ENCODE measurements at regions not wholly inside any gene's neighbourhood (a gene's known extent, or its start where the extent isn't known, plus 50 kb on each side); places are given as distances from the start of the nearest gene placed in this dataset.
"Not testable (repeated sequence)": the region's sequence is repeated elsewhere in the genome, so short reads cannot be mapped to it uniquely, and the experiment has no call there.

DNA sequence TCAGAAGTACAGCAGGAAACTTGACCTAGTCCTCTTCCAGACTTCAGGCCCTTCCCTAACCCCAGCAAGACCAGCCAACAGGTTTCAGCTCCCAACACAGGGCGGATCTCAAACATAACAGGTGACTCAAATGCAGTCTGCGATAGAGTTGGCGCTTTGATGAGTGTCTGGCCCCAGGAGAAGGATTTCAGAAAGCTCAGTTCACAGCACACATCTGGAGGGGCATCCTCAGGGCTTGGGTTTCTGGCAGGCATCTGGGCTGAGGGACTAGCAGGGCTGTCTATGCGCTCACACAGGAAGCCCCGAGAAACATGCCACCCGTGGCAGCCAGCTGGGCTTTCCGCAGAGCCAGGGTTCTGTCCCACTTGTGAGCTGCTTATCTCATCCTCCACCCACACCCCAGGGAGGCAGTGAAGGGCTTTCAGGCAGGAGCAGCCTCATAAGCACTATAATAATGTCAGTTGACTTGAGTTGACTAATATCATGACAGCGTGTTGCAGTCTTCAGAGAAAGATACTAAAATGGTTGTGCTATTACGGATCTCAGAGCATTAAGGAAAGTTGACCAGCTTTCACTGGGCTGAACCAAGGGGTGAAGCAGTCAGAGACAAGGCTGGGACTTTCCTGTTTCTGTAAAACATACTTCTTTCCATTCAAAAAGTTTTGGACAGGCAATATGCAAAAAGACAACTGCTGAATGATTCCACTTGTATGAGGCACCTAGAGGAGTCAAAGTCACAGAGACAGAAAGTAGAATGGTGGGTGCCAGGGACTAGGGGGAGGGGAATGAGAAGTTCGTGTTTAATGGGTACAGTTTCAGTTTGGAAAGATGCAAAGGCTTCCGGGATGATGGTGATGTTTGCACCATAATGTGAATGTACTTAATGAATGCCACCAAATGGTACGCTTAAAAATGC lies 233.0 kb upstream of the IRF2BP2 start:
- peak; percentile 15 for DNase-seq (ENCODE audit: low read depth)

DNA sequence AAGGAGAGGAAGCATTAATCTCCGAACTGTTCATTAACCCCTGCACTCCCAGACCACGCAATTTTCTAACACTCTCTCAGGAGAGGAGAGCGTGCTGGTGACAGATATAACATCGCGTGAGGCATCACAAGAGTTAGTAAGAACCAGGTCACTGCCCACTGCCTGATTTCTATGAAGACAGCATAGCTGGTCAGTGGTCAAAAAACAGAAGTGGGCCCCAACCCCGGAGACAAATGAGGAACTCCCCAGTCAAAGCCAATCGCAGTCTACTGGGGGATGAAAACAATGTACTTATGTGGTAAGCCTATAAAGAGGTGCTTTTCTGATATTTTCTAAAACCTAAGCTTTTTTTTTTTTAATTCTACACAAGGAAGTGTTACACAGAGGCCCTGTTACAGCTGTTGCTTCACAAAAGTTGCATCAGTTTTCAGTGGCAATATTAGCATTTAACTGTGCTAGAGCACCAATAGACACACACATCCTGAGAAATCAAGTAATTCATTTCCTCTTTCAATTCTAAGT lies 231.8 kb upstream of the IRF2BP2 start:
- no peak for DNase-seq (ENCODE audit: low read depth)

DNA sequence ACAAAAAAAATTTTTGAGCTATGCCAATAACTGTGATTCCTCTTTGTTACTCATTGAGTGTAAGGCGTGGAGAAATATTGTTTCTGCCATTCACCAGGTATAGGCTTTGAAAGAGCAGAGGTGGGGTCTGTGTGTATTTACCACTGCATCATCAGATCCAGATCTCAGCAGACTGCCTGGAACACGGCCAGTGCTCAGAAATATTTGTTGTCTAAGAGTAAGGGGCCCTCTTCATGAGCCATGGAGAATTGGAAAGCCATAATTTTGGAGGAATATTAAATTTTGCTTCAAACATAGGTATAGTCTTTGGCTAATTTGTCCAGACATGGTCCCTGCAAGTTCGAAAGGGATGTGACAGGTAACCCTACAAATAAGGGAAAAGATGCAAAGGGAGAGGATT lies 231.3 kb upstream of the IRF2BP2 start:
- DNase-seq (ENCODE audit: low read depth), result no peak

DNA sequence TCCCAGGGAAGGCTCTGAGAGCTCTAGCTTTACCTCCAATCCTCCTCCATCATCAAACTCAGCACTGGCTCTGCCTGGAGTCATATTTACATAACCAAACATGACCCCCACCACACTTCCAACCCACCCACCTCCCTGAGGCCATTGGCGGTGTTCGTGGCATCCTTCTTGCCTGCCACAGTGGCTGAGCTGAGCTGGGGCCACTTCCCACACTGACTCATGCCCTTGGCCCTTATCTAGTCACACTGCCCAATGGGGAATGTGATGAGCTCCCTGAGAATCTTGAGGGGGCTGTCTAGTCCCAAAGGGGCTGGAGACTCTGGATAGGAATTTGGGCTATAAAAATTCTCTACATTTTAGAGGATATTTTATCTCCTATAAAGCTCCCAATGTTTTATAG lies 230.9 kb upstream of the IRF2BP2 start:
- DNase-seq (ENCODE audit: low read depth), result no peak

DNA sequence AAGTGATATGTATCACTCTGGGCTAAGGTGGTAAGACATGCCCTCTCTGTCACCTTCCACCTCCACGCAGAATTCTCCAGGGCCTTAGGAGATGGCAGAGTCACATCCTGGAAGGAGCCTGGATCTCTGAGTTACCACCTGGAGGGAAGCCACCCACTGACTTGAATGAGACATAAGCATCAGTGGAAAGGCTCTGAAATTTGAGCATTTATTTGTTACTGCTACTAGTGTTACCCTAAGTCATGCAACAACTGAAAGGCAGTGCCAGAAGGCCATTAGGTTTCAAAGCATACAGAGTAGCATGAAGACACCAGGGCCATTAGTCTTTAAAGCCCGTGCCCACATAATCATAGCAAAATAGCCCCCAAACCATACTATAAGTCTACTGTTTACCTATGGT lies 230.3 kb upstream of the IRF2BP2 start:
- DNase-seq (ENCODE audit: low read depth), result no peak

DNA sequence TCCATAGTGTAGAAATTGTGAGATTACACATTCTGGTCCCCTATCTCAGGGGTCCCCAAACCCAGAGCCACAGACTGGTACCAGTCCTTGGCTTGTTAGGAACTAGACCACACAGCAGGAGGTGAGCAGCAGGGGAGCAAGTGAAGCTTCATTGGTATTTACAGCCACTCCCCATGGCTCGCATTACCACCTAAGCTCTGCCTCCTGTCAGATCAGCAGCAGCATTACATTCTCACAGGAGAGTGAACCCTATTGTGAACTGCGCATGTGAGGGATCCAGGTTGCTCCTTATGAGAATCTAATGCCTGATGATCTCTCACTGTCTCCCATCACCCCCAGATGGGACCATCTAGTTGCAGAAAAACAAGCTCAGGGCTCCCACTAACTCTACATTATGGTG lies 229.7 kb upstream of the IRF2BP2 start:
- no peak for DNase-seq (ENCODE audit: low read depth)

DNA sequence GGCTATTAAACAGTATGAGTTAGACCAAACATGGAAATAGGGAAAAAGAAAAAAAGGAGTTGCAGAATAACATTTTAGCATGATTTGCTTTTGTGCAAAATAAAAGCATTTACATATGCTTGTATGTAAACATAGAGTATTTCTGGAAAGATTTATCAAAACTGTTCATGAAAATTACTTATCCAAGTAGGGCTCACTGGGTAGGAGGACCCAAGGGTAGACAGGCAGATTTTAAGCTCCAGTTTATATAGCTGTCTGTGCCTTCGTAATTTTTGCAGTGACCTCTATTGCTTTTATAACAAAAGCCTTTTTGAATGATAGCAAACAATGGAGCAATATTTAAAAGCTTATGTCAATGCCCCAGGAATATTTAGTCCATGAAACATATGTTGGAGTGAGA lies 228.8 kb upstream of the IRF2BP2 start:
- no peak for DNase-seq (ENCODE audit: low read depth)

DNA sequence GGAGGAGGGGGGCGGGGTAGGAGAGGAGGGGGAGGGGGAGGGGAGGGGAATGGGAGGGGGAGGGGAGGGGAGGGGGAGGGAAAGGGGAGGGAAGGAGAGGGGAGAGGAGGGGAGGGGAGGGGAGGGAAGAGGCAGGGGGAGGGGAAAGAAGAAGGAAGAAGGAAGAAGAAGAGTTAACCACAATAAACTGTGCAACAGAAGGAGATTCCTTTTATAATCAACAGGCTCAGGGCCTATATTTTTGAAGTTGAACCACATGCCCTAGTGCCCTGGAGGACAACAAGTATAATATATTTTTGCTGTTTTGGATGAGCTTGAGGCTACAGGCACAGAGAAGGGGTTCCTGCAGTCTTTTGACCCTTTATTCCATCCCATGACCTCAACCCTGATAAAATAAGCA lies 228.2 kb upstream of the IRF2BP2 start:
- no peak for DNase-seq (ENCODE audit: low read depth)

DNA sequence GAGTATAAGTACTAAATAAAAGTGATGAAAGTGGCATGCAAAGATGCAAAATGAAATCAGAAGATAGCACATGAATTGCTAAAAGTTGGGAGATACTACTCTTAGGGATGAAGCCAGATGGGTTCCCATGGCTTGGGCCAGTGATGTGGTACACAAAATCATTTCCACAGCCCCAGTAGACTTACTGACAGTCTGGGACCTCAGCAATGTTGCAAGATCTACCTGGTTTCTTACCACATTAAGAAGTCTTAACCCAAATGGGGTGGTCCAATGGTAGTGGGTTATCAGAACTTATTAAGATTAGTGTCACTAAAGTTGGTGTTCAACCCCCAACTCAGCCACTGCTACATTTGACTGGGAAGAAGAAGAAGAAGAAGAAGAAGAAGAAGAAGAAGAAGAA lies 227.7 kb upstream of the IRF2BP2 start:
- DNase-seq (ENCODE audit: low read depth), result no peak

DNA sequence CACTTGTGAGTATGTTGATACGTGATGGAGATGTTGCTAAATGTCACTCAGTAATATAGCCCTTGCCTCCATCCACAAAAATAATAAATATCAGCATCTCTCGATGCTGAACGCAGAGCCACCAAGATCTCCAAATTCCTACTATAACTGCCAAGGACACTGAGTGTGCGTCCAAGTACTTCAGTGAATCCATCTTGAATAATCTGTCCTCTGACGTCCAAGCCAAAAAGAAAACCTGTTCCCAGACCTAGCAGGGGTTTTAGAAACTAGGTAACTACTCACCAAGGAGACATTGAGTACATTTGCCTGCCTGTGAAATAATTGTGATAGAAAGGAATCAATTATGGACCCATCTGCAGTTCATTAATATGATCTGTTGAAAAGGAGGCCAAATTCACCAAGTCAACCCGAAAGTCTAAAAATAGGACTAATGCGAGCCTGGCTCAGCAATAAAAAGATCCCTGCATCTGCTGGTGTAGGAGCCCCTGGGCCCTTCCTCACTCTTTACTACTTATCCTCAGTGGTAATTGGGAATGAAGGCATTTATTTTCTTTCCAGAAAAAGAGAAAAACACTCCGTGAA lies 226.9 kb upstream of the IRF2BP2 start:
- no peak for DNase-seq (ENCODE audit: low read depth)

DNA sequence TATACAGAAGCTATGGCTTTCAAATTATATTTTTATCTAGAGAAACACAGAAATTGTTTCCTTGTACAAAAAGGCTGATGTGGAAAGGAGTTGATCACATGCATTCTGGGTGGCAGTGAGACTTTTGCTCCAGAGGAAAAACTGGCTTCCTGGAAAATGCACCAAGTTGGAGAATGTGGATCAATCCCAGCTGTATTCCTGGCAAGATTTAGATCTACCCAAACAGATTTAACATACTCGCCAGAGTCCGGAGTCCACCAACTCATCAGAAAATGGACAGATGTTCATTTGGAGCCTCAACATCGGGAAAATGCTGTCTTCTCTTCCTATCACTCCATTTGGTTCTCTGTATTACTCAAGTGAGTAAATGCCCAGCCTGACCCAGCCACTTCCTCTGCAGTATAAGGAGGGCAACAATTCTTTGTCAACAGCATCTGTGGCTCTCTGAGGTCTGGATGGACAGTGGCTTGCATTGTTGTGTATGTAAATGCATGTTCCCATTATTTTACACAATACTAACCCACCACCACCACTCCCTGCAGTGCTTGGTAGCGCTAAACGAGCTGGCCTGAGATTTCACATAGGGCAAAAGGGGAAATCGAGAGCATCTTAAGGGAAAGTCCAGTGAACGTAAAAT lies 226.2 kb upstream of the IRF2BP2 start:
- no peak for DNase-seq (ENCODE audit: low read depth)

DNA sequence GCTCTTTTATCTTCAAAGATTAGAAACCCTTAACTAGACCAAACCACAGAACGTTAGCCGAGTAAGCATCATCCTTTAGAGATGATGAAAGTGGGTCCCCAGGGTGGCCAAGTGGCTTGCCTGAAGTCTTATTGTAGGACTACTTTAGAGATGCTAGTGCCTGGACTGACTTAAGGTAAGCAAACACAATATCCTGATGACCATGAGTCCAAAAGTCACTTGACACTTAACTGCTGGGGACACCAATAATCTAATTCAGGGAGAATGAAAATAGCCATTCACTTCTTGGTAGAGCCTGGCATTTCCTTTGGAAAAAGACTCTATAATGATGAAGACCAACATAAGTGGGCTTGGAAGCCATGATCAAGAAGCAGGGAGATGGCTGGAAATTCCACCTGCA lies 225.3 kb upstream of the IRF2BP2 start:
- DNase-seq (ENCODE audit: low read depth), result no peak

DNA sequence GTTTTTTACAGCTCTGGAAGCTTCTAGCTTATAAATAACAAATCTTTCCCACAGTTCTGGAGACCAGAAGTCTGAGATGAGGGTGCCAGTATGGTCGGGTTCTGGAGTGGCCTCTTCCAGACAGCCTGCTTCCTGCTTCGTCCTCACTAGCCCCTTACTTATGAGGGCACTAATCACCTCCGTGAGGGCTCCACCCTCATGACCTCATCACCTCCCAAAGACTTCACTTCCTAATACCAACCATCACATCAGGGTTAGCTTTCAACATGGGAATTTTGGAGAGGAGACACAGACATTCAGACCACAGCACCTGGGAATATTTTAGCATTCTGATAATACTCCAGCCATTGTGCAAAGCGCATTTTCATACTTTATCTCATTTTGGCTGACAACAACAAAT lies 223.7 kb upstream of the IRF2BP2 start:
- no peak for DNase-seq (ENCODE audit: low read depth)

DNA sequence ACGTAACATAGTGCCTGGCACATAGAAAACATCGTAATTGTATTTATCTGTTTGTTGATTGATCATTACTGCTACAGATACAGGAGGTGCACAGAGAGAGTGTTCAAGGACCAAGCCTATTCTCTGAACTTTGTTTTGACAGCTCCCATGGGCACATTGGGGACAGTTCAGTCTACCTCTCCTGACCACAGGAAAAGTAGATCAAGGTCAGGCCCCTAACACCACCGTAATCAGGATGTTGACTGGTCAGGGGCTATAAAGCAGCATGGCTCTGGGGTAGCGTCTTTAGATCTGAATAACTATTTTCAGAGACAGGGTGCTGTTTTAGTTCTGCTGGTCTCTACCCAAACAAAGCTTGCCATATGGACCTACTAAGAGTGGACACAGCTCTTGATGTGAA lies 223.1 kb upstream of the IRF2BP2 start:
- no peak for DNase-seq (ENCODE audit: low read depth)

DNA sequence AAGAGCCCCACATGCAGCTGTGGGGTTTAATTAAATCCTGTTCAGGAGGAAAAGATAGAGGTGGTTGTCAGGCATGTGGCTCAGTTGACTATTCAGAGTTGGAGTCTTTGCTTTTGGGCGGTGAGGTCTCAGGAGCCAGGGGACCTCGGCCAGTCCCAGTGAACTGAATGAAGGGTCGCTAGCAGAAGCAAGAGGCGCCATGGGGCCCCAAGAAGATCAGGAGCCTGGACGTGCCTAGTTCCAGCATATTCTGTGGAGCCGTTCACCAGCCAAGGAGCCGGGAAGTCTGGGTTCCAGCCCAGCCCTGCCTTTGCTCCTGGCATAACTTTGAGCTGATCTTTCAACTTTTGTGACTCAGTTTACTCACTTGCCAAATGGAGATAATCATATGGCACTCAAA lies 217.7 kb upstream of the IRF2BP2 start:
- DNase-seq (ENCODE audit: low read depth), result no peak

DNA sequence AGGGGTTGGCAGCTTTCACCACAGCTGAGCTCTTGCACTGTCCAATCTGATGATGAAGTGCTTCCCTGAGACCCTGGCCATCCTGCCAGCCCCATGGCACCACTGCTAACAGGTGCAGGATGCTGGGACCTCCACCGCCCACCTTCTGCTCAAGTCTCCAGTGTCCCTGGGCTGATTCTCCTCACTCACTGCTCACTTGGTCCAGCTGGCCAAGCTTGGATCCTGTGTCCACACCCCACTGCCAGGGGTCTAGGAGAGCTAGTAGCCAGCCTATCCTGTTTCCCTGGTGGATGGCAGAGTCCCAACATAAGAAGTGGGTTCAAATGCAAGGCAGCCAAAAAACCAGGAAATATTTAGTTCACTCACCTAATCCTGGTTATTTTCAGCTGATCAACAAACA lies 217.2 kb upstream of the IRF2BP2 start:
- DNase-seq (ENCODE audit: low read depth), result no peak

DNA sequence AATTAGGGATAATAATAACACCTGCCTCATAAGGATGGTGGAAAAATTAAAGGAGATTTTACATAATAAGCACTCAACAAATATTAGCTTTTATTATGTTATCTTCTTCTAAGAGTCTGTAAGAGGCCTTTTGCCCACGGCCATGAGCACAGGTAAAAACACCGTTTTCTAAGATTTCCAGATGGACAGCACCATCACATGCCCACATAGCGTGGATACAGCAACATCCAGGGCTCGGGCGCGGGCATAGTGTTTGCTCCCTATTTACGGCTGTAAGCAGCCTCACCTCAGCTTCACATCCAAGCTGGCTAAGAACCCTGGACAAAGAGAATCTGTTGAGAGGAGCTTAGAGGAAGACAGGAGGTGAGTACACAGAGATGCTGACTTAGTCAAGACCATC lies 216.4 kb upstream of the IRF2BP2 start:
- no peak for DNase-seq (ENCODE audit: low read depth)

DNA sequence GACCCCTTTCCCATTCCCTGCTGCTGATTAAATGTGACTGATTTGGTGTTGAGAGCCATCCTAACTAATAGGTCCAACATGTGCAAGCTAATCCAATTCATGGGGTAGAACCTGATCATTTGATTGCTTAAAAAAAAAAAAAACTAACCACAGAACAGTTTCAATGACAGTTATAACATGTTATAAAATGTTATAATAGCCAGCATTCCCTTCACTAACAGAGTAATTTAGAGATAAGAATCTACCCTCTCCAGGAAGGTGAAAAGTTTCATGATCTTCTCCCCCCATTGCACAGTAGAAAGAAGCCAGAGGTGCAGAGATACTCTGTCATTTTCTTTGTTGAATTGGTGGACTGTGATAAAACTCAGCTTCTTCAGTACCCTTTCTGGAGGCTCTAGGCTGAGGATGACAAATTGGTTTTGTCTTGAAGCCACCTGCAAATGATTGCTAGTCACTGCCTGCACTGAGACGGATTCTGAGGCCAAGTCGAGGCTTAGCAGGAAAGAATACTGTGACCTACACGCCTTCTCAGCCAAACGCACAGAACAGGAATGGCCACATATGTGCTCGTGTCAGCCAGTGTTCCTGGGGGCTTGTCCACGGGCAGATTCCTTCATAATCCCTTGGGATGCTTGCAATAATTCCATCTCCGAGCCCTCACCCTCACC lies 215.7 kb upstream of the IRF2BP2 start:
- DNase-seq (ENCODE audit: low read depth), result no peak

DNA sequence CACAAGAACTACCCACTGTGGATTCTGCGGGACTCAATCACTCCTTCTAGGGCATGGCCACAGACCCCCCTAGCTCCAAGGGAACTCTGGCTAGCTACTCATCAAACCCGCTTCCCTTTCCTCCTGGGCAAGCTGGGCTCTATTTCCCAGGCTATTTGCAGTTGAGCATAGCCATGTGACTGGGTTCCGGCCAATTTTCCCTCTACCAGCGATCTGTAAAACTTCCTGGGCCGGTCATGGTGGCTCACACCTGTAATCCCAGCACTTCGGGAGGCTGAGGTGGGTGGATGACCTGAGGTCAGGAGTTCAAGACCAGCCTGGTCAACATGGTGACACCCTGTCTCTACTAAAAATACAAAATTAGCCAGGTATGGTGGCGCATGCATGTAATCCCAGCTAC lies 214.9 kb upstream of the IRF2BP2 start:
- DNase-seq (ENCODE audit: low read depth), result not testable (repeated sequence)

DNA sequence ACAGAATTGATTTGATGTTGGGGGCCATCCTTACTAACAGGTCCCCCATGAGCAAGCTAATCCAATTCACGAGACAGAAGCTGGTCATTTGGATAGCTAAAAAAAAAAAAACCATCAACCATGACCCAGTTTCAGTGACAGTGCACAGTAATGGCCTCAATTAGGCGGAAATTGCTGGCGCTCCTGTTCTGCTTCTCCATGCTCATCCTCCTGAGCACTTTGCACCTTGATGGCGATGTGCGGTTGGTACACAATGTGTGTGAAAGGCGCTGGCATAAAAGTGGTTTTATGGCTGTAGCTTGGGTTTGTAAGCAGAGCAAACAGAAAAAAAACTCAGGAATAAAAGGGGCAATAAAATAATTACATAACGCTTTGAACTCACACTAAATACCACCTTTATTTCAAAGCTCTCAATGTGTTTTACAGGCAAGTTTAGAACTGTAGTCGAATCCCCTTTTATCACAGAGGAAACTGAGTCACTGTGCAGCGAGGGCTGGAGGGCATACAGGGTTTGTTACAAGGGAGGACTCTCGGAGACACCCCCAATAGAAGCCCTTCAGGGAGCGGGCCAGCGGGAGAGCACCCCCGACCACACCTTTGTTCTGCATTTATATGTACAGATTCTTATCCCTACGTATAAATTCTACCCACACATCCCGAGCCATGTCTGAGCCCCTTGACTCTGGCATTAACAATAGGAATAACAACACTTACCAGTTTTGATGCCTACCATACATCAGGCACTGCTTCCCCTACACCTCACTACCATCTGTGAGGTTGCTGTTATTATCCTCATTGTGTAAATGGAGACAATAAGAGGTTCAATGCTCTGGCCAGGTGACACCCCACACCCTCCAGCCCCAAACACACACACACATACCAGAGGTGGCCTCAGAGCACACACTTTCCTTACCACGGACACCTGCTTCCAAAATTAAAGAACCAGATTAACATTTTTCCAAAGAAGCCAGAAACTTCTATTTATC lies 213.5 kb upstream of the IRF2BP2 start:
- no peak for DNase-seq (ENCODE audit: low read depth)

DNA sequence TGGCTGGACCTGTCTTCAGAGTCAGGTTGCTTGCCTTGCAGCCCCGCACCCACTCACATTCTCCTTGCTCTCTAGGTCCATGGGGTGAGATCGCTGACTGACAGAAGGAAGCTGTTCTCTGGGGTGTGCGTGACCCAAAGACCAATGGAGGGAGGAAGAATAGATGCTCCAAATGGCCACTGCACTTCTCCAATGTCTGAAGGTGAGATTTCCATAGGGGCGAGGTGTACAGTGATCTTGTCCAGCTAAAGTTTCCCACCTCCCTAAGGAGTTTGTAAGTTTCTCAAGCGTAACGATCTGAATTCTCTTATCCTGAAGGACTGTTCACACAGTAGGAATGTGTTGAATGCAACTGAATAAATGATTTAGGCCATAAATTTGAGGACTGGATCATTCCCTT lies 211.9 kb upstream of the IRF2BP2 start:
- no peak for DNase-seq (ENCODE audit: low read depth)

All from activated T-helper 1 cell treated with Interleukin-2 at 50 U/mL for 16 hours (primary cell).